H9 (cell line): ENCODE measurements at regions not wholly inside any gene's neighbourhood (a gene's known extent, or its start where the extent isn't known, plus 50 kb on each side); places are given as distances from the start of the nearest gene placed in this dataset.

Source experiments
- DNase-seq: peaks from one replicate; pipeline ENCODE4 v3.0.0-alpha.2; 2017
- H2AFZ ChIP-seq: one replicate; pipeline ENCODE4 v1.6.1; 2013; ENCODE audit warnings: mild to moderate bottlenecking, low read length, control low read depth, moderate library complexity
- H2AK5ac ChIP-seq: 2 replicates; pipeline ENCODE4 v1.6.1; 2013; ENCODE audit warnings: low read length, control low read depth, mixed read lengths; ENCODE audit not compliant: insufficient read length
- H2BK120ac ChIP-seq: one replicate; pipeline ENCODE4 v1.6.1; 2013; ENCODE audit warnings: low read depth, mild to moderate bottlenecking, low read length, control low read depth, inconsistent platforms; ENCODE audit not compliant: poor library complexity, severe bottlenecking
- H2BK12ac ChIP-seq: 2 replicates; pipeline ENCODE4 v1.6.1; 2013; ENCODE audit warnings: low read length, control low read depth, mixed read lengths, low read depth; ENCODE audit not compliant: insufficient read length
- H2BK15ac ChIP-seq: 2 replicates; pipeline ENCODE4 v1.6.1; 2013; ENCODE audit warnings: low read depth, low read length, control low read depth
- H2BK20ac ChIP-seq: one replicate; pipeline ENCODE4 v1.6.1; 2013; ENCODE audit warnings: low read depth, mild to moderate bottlenecking, low read length, control low read depth, inconsistent platforms; ENCODE audit not compliant: poor library complexity, severe bottlenecking
- H2BK5ac ChIP-seq: 2 replicates; pipeline ENCODE4 v1.6.1; 2013; ENCODE audit warnings: low read length, control low read depth, mixed read lengths; ENCODE audit not compliant: insufficient read length
- H3K14ac ChIP-seq: 2 replicates; pipeline ENCODE4 v1.6.1; 2013; ENCODE audit warnings: low read length, control low read depth; ENCODE audit not compliant: insufficient read depth
- H3K18ac ChIP-seq: 2 replicates; pipeline ENCODE4 v1.6.1; 2013; ENCODE audit warnings: low read depth, mild to moderate bottlenecking, mixed read lengths, low read length, control low read depth; ENCODE audit not compliant: insufficient read length
- H3K23ac ChIP-seq: 2 replicates; pipeline ENCODE4 v1.6.1; 2013; ENCODE audit warnings: low read length, control low read depth, mixed read lengths, low read depth; ENCODE audit not compliant: insufficient read length
- H3K23me2 ChIP-seq: 2 replicates; pipeline ENCODE4 v1.6.1; 2013; ENCODE audit warnings: low read depth, mild to moderate bottlenecking, mixed read lengths, low read length, control low read depth; ENCODE audit not compliant: insufficient read length, poor library complexity, severe bottlenecking
- H3K27ac ChIP-seq: 2 replicates; pipeline ENCODE4 v1.5.1; 2013; ENCODE audit warnings: low read length, control low read depth, mixed read lengths, low read depth; ENCODE audit not compliant: insufficient read length
- H3K27me3 ChIP-seq: 2 replicates; pipeline ENCODE4 v1.6.1; 2013; ENCODE audit warnings: low read length, control low read depth, inconsistent platforms; ENCODE audit not compliant: insufficient read depth
- H3K4ac ChIP-seq: 2 replicates; pipeline ENCODE4 v1.6.1; 2013; ENCODE audit warnings: low read depth, mild to moderate bottlenecking, control low read depth, inconsistent platforms, low read length, moderate library complexity
- H3K4me1 ChIP-seq: 2 replicates; pipeline ENCODE4 v1.6.1; 2013; ENCODE audit warnings: low read length, control low read depth, inconsistent platforms; ENCODE audit not compliant: insufficient read depth
- H3K4me2 ChIP-seq: 2 replicates; pipeline ENCODE4 v1.6.1; 2013; ENCODE audit warnings: low read length, control low read depth, mixed read lengths; ENCODE audit not compliant: insufficient read length, insufficient read depth
- H3K56ac ChIP-seq: 2 replicates; pipeline ENCODE4 v1.6.1; 2013; ENCODE audit warnings: low read depth, mild to moderate bottlenecking, mixed read lengths, low read length, control low read depth; ENCODE audit not compliant: insufficient read length
- H3K79me1 ChIP-seq: 2 replicates; pipeline ENCODE4 v1.6.1; 2013; ENCODE audit warnings: low read depth, mild to moderate bottlenecking, moderate library complexity, low read length, control low read depth, inconsistent platforms; ENCODE audit not compliant: insufficient read depth, poor library complexity, severe bottlenecking
- H3K79me2 ChIP-seq: 2 replicates; pipeline ENCODE4 v1.6.1; 2013; ENCODE audit warnings: low read length, control low read depth, inconsistent platforms; ENCODE audit not compliant: insufficient read depth
- H3K9ac ChIP-seq: 2 replicates; pipeline ENCODE4 v1.6.1; 2013; ENCODE audit warnings: low read length, control low read depth, mixed read lengths; ENCODE audit not compliant: insufficient read length; ENCODE audit errors: extremely low read depth
- H3K9me3 ChIP-seq: one replicate; pipeline ENCODE4 v1.6.1; 2013; ENCODE audit warnings: low read depth, low read length, inconsistent platforms; ENCODE audit not compliant: control insufficient read depth
- H3T11ph ChIP-seq: one replicate; pipeline ENCODE4 v1.6.1; 2013; ENCODE audit warnings: mild to moderate bottlenecking, low read length, control low read depth, inconsistent platforms
- H4K20me1 ChIP-seq: one replicate; pipeline ENCODE4 v1.6.1; 2013; ENCODE audit not compliant: control insufficient read depth, insufficient read length, insufficient read depth
- H4K5ac ChIP-seq: 2 replicates; pipeline ENCODE4 v1.6.1; 2013; ENCODE audit warnings: low read depth, mild to moderate bottlenecking, mixed read lengths, low read length, control low read depth; ENCODE audit not compliant: insufficient read length
- H4K8ac ChIP-seq: replicated peaks from 2 replicates; pipeline ENCODE4 v1.6.1; 2013; ENCODE audit warnings: low read length, control low read depth, mixed read lengths, low read depth; ENCODE audit not compliant: insufficient read length
- H4K91ac ChIP-seq: 2 replicates; pipeline ENCODE4 v1.6.1; 2013; ENCODE audit warnings: low read depth, mild to moderate bottlenecking, moderate library complexity, mixed read lengths, low read length, control low read depth; ENCODE audit not compliant: insufficient read length
- H3K27ac Mint-ChIP-seq, 3 experiments: 2 replicates in 2 of 3; 3 replicates in 1 of 3; pipeline ENCODE4 v1.8.0; 2020 to 2021; ENCODE audit warnings: mixed read lengths in 3 of 3, mild to moderate bottlenecking in 1 of 3, moderate library complexity in 1 of 3
- H3K27me3 Mint-ChIP-seq: 2 replicates; pipeline ENCODE4 v1.8.0; 2021; ENCODE audit warnings: low read depth, mild to moderate bottlenecking, moderate library complexity, mixed read lengths
- H3K36me3 Mint-ChIP-seq, 3 experiments: 2 replicates in 2 of 3; 3 replicates in 1 of 3; pipeline ENCODE4 v1.8.0; 2020 to 2021; ENCODE audit warnings: low read depth in 3 of 3, mixed read lengths in 3 of 3; ENCODE audit not compliant: insufficient read depth in 1 of 3
- H3K4me1 Mint-ChIP-seq, 2 experiments: 2 replicates each; pipeline ENCODE4 v1.8.0; 2020; ENCODE audit warnings: mixed read lengths in 2 of 2
- H3K4me3 Mint-ChIP-seq, 2 experiments: 2 replicates in 1 of 2; 3 replicates in 1 of 2; pipeline ENCODE4 v1.8.0; 2020 to 2021; ENCODE audit warnings: mild to moderate bottlenecking in 2 of 2, mixed read lengths in 2 of 2, moderate library complexity in 1 of 2
- H3K9me3 Mint-ChIP-seq, 2 experiments: 2 replicates in 1 of 2; 3 replicates in 1 of 2; pipeline ENCODE4 v1.8.0; 2020; ENCODE audit warnings: mild to moderate bottlenecking in 2 of 2, mixed read lengths in 2 of 2, moderate library complexity in 1 of 2
- WGBS: extraction: QIAGEN DNeasy Blood & Tissue Kit; methylation state at CpG from one replicate; pipeline ENCODE4 v1.1.7; 2013; ENCODE audit warnings: missing lambda C conversion rate, low lambda C conversion rate, mixed read lengths; ENCODE audit not compliant: insufficient read length; ENCODE audit errors: extremely low coverage; 5-methylcytosine and 5-hydroxymethylcytosine counted together
- TF ChIP-seq, protein P1 (sequence below): fragments of 200-600 bp; sonication (generic); conservative IDR thresholded peaks from 3 replicates; pipeline ENCODE4 v1.8.0; 2021; ENCODE audit warnings: antibody characterized with exemption, mild to moderate bottlenecking

DNA sequence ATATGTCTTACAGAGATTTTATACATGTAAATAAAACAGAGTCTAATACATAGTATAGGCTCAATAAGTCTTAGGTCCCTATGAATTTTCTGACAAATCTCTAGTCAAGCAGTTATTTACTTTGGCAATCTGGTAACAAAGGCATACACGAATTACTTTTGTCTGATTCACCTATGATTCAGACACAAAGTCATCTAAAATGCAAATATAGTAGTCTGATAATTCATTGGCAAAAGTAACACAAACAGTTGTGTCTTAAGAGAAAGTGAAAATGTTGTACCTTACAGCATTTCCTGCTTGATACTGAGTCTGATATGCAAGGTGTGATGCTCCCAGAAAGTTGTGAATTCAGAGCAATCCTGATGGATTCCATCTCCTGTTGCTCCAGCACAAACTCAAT is 209.4 kb upstream of the PRSS1 start:
- TF ChIP-seq, protein P1, sequence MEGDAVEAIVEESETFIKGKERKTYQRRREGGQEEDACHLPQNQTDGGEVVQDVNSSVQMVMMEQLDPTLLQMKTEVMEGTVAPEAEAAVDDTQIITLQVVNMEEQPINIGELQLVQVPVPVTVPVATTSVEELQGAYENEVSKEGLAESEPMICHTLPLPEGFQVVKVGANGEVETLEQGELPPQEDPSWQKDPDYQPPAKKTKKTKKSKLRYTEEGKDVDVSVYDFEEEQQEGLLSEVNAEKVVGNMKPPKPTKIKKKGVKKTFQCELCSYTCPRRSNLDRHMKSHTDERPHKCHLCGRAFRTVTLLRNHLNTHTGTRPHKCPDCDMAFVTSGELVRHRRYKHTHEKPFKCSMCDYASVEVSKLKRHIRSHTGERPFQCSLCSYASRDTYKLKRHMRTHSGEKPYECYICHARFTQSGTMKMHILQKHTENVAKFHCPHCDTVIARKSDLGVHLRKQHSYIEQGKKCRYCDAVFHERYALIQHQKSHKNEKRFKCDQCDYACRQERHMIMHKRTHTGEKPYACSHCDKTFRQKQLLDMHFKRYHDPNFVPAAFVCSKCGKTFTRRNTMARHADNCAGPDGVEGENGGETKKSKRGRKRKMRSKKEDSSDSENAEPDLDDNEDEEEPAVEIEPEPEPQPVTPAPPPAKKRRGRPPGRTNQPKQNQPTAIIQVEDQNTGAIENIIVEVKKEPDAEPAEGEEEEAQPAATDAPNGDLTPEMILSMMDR: no peak
- Histone ChIP-seq H4K5ac (no peak overlapping the region), H3K9me3 (no peaks in the 10 kb centered on the region), H2BK120ac (no peak overlapping the region), H3K14ac (no peak overlapping the region), H2AFZ (no peak overlapping the region), H4K8ac (no peak overlapping the region), H2BK12ac (no peak overlapping the region), H3K23ac (no peak overlapping the region), H3K9ac (no peak overlapping the region), H3T11ph (no peak overlapping the region), H2BK5ac (no peak overlapping the region), H2BK20ac (no peak overlapping the region), H3K79me1 (no peaks in the 10 kb centered on the region), H3K4me2 (no peak overlapping the region), H4K20me1 (no peaks in the 10 kb centered on the region), H4K91ac (no peak overlapping the region), H3K27me3 (no peaks in the 10 kb centered on the region), H3K4ac (no peak overlapping the region), H3K4me1 (no peaks in the 10 kb centered on the region), H3K56ac (no peak overlapping the region), H3K79me2 (no peaks in the 10 kb centered on the region), H3K27ac (no peak overlapping the region), H2AK5ac (no peak overlapping the region), H3K23me2 (no peaks in the 10 kb centered on the region), H3K18ac (no peak overlapping the region), H2BK15ac (no peak overlapping the region)
- peaks cover 7 to 10% of the 10 kb centered on the region in 2 experiments for H3K4me1 Mint-ChIP-seq
- no peaks in the 10 kb centered on the region for H3K36me3 Mint-ChIP-seq
- no CpG with 5 or more reads among the region's 1 CpG for WGBS
- no peak for DNase-seq
- H3K27me3 Mint-ChIP-seq: peaks cover 7% of the 10 kb centered on the region
- no peaks in the 10 kb centered on the region for H3K9me3 Mint-ChIP-seq
- H3K4me3 Mint-ChIP-seq: no peak overlapping the region
- no peak overlapping the region for H3K27ac Mint-ChIP-seq
